ENCODE measurements at regions not wholly inside any gene's neighbourhood (a gene's known extent, or its start where the extent isn't known, plus 50 kb on each side); places are given as distances from the start of the nearest gene placed in this dataset.

GRCh38 chr7:110358028-110358427, 732.9 kb upstream of the LRRN3 start:
- DNase-seq, result no peak
- Histone ChIP-seq H3K27me3 (ENCODE audit: insufficient read depth, low read length) (no peaks in the 10 kb centered on the region), H3K4me1 (ENCODE audit: insufficient read depth, low read length) (no peaks in the 10 kb centered on the region), H3K4me3 (ENCODE audit: low read length in 2 of 2) (no peak overlapping the region), H3K36me3 (ENCODE audit: insufficient read depth, low read length) (no peaks in the 10 kb centered on the region), H3K27ac (ENCODE audit: low read depth, low read length) (no peak overlapping the region), H3K9me3 (ENCODE audit: control insufficient read depth in 1 of 2, low read length in 2 of 2) (no peaks in the 10 kb centered on the region)
- Mint-ChIP-seq H3K27ac (no peak overlapping the region), H3K4me3 (no peak overlapping the region), H3K27me3 (no peaks in the 10 kb centered on the region), H3K9me3 (peaks cover 0 to 9% (median 0%) of the 10 kb centered on the region in 8 donors), H3K4me1 (no peaks in the 10 kb centered on the region), H3K36me3 (no peaks in the 10 kb centered on the region)
- intact Hi-C loops (cut with micrococcal nuclease), result no loop called here
- ChIA-PET CTCF (ENCODE audit: partially characterized antibody) (interaction anchor here (1.5 kb wide), 1 partner anchor 740 kb away, joined by 4 read pairs; no protein-coding TSS in a partner anchor), POLR2A (ENCODE audit: partially characterized antibody) (no interaction called here)

DNA sequence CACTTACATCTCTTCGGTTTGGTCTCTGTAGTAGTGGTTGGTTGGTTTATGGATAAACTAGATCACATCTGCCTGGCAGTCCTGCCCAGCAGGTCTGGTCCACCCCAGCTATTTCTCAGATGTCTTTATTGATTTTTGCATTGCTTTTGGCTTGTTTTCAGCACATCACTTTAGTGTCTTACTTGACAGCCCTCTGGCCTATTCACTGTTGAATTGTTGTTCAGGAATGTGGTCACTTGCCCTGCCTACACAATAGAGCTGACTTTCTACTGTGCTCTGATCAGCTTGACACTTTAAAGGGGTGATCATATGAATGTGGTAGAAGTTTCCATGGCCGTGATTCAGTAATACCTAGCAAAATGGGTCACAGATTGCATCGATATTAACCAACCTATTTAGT, 719.2 kb upstream of the LRRN3 start:
- Mint-ChIP-seq H3K36me3 (no peaks in the 10 kb centered on the region), H3K27ac (no peak overlapping the region), H3K4me3 (no peak overlapping the region), H3K9me3 (peaks cover 0 to 5% (median 0%) of the 10 kb centered on the region in 8 donors), H3K27me3 (no peaks in the 10 kb centered on the region), H3K4me1 (no peaks in the 10 kb centered on the region)
- Histone ChIP-seq H3K9me3 (ENCODE audit: control insufficient read depth in 1 of 2, low read length in 2 of 2) (no peaks in the 10 kb centered on the region), H3K4me1 (ENCODE audit: insufficient read depth, low read length) (no peaks in the 10 kb centered on the region), H3K36me3 (ENCODE audit: insufficient read depth, low read length) (no peaks in the 10 kb centered on the region), H3K27ac (ENCODE audit: low read depth, low read length) (no peak overlapping the region), H3K27me3 (ENCODE audit: insufficient read depth, low read length) (no peaks in the 10 kb centered on the region), H3K4me3 (ENCODE audit: low read length in 2 of 2) (no peak overlapping the region)
- CTCF ChIA-PET (ENCODE audit: partially characterized antibody), result no interaction called here
- intact Hi-C loops (cut with micrococcal nuclease), result no loop called here
- POLR2A ChIA-PET (ENCODE audit: partially characterized antibody), result no interaction called here
- DNase-seq, result no peak

- H3K4me3 ChIP-seq (ENCODE audit: low read length in 2 of 2), result no peak overlapping the region
- intact Hi-C loops (cut with micrococcal nuclease), result no loop called here
- peaks cover 0 to 5% (median 0%) of the 10 kb centered on the region in 8 donors for H3K9me3 Mint-ChIP-seq
- CTCF ChIA-PET (ENCODE audit: partially characterized antibody), result no interaction called here
- H3K4me1 ChIP-seq (ENCODE audit: insufficient read depth, low read length), result no peaks in the 10 kb centered on the region
- H3K27me3 ChIP-seq (ENCODE audit: insufficient read depth, low read length), result no peaks in the 10 kb centered on the region
- H3K4me1 Mint-ChIP-seq, result no peaks in the 10 kb centered on the region
- H3K36me3 Mint-ChIP-seq, result no peaks in the 10 kb centered on the region
- H3K27ac ChIP-seq (ENCODE audit: low read depth, low read length), result no peak overlapping the region
- H3K36me3 ChIP-seq (ENCODE audit: insufficient read depth, low read length), result no peaks in the 10 kb centered on the region
- POLR2A ChIA-PET (ENCODE audit: partially characterized antibody), result no interaction called here
- no peaks in the 10 kb centered on the region for H3K9me3 ChIP-seq (ENCODE audit: control insufficient read depth in 1 of 2, low read length in 2 of 2)
- DNase-seq, result no peak
- H3K4me3 Mint-ChIP-seq, result no peak overlapping the region
- H3K27me3 Mint-ChIP-seq, result no peaks in the 10 kb centered on the region
- no peak overlapping the region for H3K27ac Mint-ChIP-seq
Measured at GRCh38 chr7:110372685-110373084, 718.2 kb upstream of the LRRN3 start.

DNA sequence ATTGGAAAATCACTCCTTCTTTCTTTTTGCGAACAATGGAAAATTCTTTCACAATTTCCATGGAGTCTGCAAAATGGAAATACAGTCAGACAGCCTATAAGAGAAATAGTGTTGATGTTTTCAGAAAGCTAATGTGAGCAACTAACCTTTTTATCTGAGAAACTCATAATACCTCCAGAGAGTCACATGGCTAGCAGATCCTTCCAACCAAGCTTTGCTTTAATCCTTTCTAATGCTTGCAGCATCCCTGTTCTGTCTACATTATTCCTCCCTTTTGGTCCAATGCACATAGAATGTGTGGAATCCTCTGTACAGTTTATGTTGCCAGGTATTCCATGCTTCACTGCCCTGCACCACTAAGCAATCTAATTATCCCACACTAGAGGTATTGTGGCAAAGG, 717.5 kb upstream of the LRRN3 start:
- Mint-ChIP-seq H3K27ac (no peak overlapping the region), H3K36me3 (no peaks in the 10 kb centered on the region), H3K4me3 (no peak overlapping the region), H3K27me3 (no peaks in the 10 kb centered on the region), H3K4me1 (no peaks in the 10 kb centered on the region), H3K9me3 (peaks cover 0 to 5% (median 0%) of the 10 kb centered on the region in 8 donors)
- intact Hi-C loops (cut with micrococcal nuclease), result no loop called here
- Histone ChIP-seq H3K27ac (ENCODE audit: low read depth, low read length) (no peak overlapping the region), H3K4me1 (ENCODE audit: insufficient read depth, low read length) (no peaks in the 10 kb centered on the region), H3K36me3 (ENCODE audit: insufficient read depth, low read length) (no peaks in the 10 kb centered on the region), H3K9me3 (ENCODE audit: control insufficient read depth in 1 of 2, low read length in 2 of 2) (no peaks in the 10 kb centered on the region), H3K27me3 (ENCODE audit: insufficient read depth, low read length) (no peaks in the 10 kb centered on the region), H3K4me3 (ENCODE audit: low read length in 2 of 2) (no peak overlapping the region)
- no peak for DNase-seq
- CTCF ChIA-PET (ENCODE audit: partially characterized antibody), result no interaction called here
- POLR2A ChIA-PET (ENCODE audit: partially characterized antibody), result no interaction called here

- H3K27ac ChIP-seq (ENCODE audit: low read depth, low read length), result no peak overlapping the region
- Mint-ChIP-seq H3K27ac (no peak overlapping the region), H3K27me3 (no peaks in the 10 kb centered on the region), H3K36me3 (no peaks in the 10 kb centered on the region), H3K4me1 (no peaks in the 10 kb centered on the region), H3K4me3 (no peak overlapping the region), H3K9me3 (peaks cover 0 to 5% (median 0%) of the 10 kb centered on the region in 8 donors)
- H3K4me1 ChIP-seq (ENCODE audit: insufficient read depth, low read length), result no peaks in the 10 kb centered on the region
- no peaks in the 10 kb centered on the region for H3K27me3 ChIP-seq (ENCODE audit: insufficient read depth, low read length)
- intact Hi-C loops (cut with micrococcal nuclease), result no loop called here
- H3K36me3 ChIP-seq (ENCODE audit: insufficient read depth, low read length), result no peaks in the 10 kb centered on the region
- no peaks in the 10 kb centered on the region for H3K9me3 ChIP-seq (ENCODE audit: control insufficient read depth in 1 of 2, low read length in 2 of 2)
- ChIA-PET POLR2A (ENCODE audit: partially characterized antibody) (no interaction called here), CTCF (ENCODE audit: partially characterized antibody) (no interaction called here)
- no peak overlapping the region for H3K4me3 ChIP-seq (ENCODE audit: low read length in 2 of 2)
- DNase-seq, result no peak
Measured at GRCh38 chr7:110373859-110374258, 717.1 kb upstream of the LRRN3 start.

GRCh38 chr7:110375068-110375467, 715.9 kb upstream of the LRRN3 start:
- no peaks in the 10 kb centered on the region for H3K36me3 ChIP-seq (ENCODE audit: insufficient read depth, low read length)
- no peaks in the 10 kb centered on the region for H3K27me3 ChIP-seq (ENCODE audit: insufficient read depth, low read length)
- no peaks in the 10 kb centered on the region for H3K36me3 Mint-ChIP-seq
- H3K4me1 ChIP-seq (ENCODE audit: insufficient read depth, low read length), result no peaks in the 10 kb centered on the region
- H3K27ac Mint-ChIP-seq, result no peak overlapping the region
- POLR2A ChIA-PET (ENCODE audit: partially characterized antibody), result no interaction called here
- no peaks in the 10 kb centered on the region for H3K9me3 ChIP-seq (ENCODE audit: control insufficient read depth in 1 of 2, low read length in 2 of 2)
- H3K27ac ChIP-seq (ENCODE audit: low read depth, low read length), result no peak overlapping the region
- intact Hi-C loops (cut with micrococcal nuclease), result no loop called here
- peaks cover 0 to 5% (median 0%) of the 10 kb centered on the region in 8 donors for H3K9me3 Mint-ChIP-seq
- no peak overlapping the region for H3K4me3 Mint-ChIP-seq
- no peaks in the 10 kb centered on the region for H3K4me1 Mint-ChIP-seq
- CTCF ChIA-PET (ENCODE audit: partially characterized antibody), result no interaction called here
- no peaks in the 10 kb centered on the region for H3K27me3 Mint-ChIP-seq
- H3K4me3 ChIP-seq (ENCODE audit: low read length in 2 of 2), result no peak overlapping the region
- DNase-seq, result no peak

GRCh38 chr7:110382736-110383135, 708.2 kb upstream of the LRRN3 start:
- Histone ChIP-seq H3K9me3 (ENCODE audit: control insufficient read depth in 1 of 2, low read length in 2 of 2) (no peaks in the 10 kb centered on the region), H3K27me3 (ENCODE audit: insufficient read depth, low read length) (no peaks in the 10 kb centered on the region), H3K4me3 (ENCODE audit: low read length in 2 of 2) (no peak overlapping the region), H3K27ac (ENCODE audit: low read depth, low read length) (no peak overlapping the region), H3K36me3 (ENCODE audit: insufficient read depth, low read length) (no peaks in the 10 kb centered on the region), H3K4me1 (ENCODE audit: insufficient read depth, low read length) (no peaks in the 10 kb centered on the region)
- ChIA-PET CTCF (ENCODE audit: partially characterized antibody) (no interaction called here), POLR2A (ENCODE audit: partially characterized antibody) (no interaction called here)
- no peak overlapping the region for H3K27ac Mint-ChIP-seq
- intact Hi-C loops (cut with micrococcal nuclease), result no loop called here
- no peaks in the 10 kb centered on the region for H3K4me1 Mint-ChIP-seq
- H3K36me3 Mint-ChIP-seq, result no peaks in the 10 kb centered on the region
- no peak for DNase-seq
- H3K4me3 Mint-ChIP-seq, result no peak overlapping the region
- no peaks in the 10 kb centered on the region for H3K27me3 Mint-ChIP-seq
- no peaks in the 10 kb centered on the region for H3K9me3 Mint-ChIP-seq

- POLR2A ChIA-PET (ENCODE audit: partially characterized antibody), result no interaction called here
- Histone ChIP-seq H3K9me3 (ENCODE audit: control insufficient read depth in 1 of 2, low read length in 2 of 2) (no peaks in the 10 kb centered on the region), H3K27me3 (ENCODE audit: insufficient read depth, low read length) (no peaks in the 10 kb centered on the region), H3K4me3 (ENCODE audit: low read length in 2 of 2) (no peak overlapping the region), H3K27ac (ENCODE audit: low read depth, low read length) (no peak overlapping the region), H3K36me3 (ENCODE audit: insufficient read depth, low read length) (no peaks in the 10 kb centered on the region), H3K4me1 (ENCODE audit: insufficient read depth, low read length) (no peaks in the 10 kb centered on the region)
- H3K27ac Mint-ChIP-seq, result no peak overlapping the region
- CTCF ChIA-PET (ENCODE audit: partially characterized antibody), result no interaction called here
- intact Hi-C loops (cut with micrococcal nuclease), result no loop called here
- H3K4me3 Mint-ChIP-seq, result no peak overlapping the region
- H3K36me3 Mint-ChIP-seq, result no peaks in the 10 kb centered on the region
- H3K27me3 Mint-ChIP-seq, result no peaks in the 10 kb centered on the region
- no peaks in the 10 kb centered on the region for H3K4me1 Mint-ChIP-seq
- no peak for DNase-seq
- no peaks in the 10 kb centered on the region for H3K9me3 Mint-ChIP-seq
Measured at GRCh38 chr7:110386006-110386405, 704.9 kb upstream of the LRRN3 start.
